ENCODE measurements at regions not wholly inside any gene's neighbourhood (a gene's known extent, or its start where the extent isn't known, plus 50 kb on each side); places are given as distances from the start of the nearest gene placed in this dataset.

GRCh38 chr1:29586991-29587745 lies 350.8 kb downstream of the PTPRU start:
- no peak for DNase-seq (ENCODE audit: low spot score)
- no peak for ATAC-seq

- DNase-seq (ENCODE audit: low spot score) (no peak), ATAC-seq (no peak)
Measured at GRCh38 chr1:29586215-29586614, 349.9 kb downstream of the PTPRU start.

GRCh38 chr1:29585656-29586055 lies 349.3 kb downstream of the PTPRU start:
- ATAC-seq (no peak), DNase-seq (ENCODE audit: low spot score) (no peak)

GRCh38 chr1:29585201-29585600 lies 348.9 kb downstream of the PTPRU start:
- DNase-seq (ENCODE audit: low spot score), result no peak
- ATAC-seq, result no peak

GRCh38 chr1:29584776-29585175 lies 348.5 kb downstream of the PTPRU start:
- ATAC-seq (no peak), DNase-seq (ENCODE audit: low spot score) (no peak)

- DNase-seq (ENCODE audit: low spot score) (no peak), ATAC-seq (no peak)
Measured at GRCh38 chr1:29584362-29584761, 348.0 kb downstream of the PTPRU start.

GRCh38 chr1:29583727-29584126 lies 347.4 kb downstream of the PTPRU start:
- no peak for ATAC-seq

GRCh38 chr1:29581256-29581655 lies 344.9 kb downstream of the PTPRU start:
- ATAC-seq (no peak), DNase-seq (ENCODE audit: low spot score) (no peak)

More at GRCh38 chr1:29583727-29584126, 347.4 kb downstream of the PTPRU start:
- DNase-seq (ENCODE audit: low spot score), result no peak

- no peak for ATAC-seq
- no peak for DNase-seq (ENCODE audit: low spot score)
Measured at GRCh38 chr1:29579821-29580425, 343.6 kb downstream of the PTPRU start.

- ATAC-seq (no peak), DNase-seq (ENCODE audit: low spot score) (no peak)
Measured at GRCh38 chr1:29577512-29577911, 341.2 kb downstream of the PTPRU start.

GRCh38 chr1:29576510-29576909 lies 340.2 kb downstream of the PTPRU start:
- DNase-seq (ENCODE audit: low spot score), result no peak
- ATAC-seq, result no peak

GRCh38 chr1:29575826-29576225 lies 339.5 kb downstream of the PTPRU start:
- no peak for DNase-seq (ENCODE audit: low spot score)
- ATAC-seq, result no peak

GRCh38 chr1:29575277-29575676 lies 339.0 kb downstream of the PTPRU start:
- no peak for DNase-seq (ENCODE audit: low spot score)

GRCh38 chr1:29574871-29575270 lies 338.5 kb downstream of the PTPRU start:
- ATAC-seq (no peak), DNase-seq (ENCODE audit: low spot score) (no peak)

More at GRCh38 chr1:29575277-29575676, 339.0 kb downstream of the PTPRU start:
- no peak for ATAC-seq

GRCh38 chr1:29569971-29570634 lies 333.8 kb downstream of the PTPRU start:
- DNase-seq (ENCODE audit: low spot score), result no peak
- ATAC-seq, result no peak

GRCh38 chr1:29567257-29567656 lies 330.9 kb downstream of the PTPRU start:
- ATAC-seq (no peak), DNase-seq (ENCODE audit: low spot score) (no peak)

GRCh38 chr1:29565490-29565889 lies 329.2 kb downstream of the PTPRU start:
- DNase-seq (ENCODE audit: low spot score) (no peak), ATAC-seq (no peak)

GRCh38 chr1:29563571-29563970 lies 327.2 kb downstream of the PTPRU start:
- no peak for ATAC-seq
- no peak for DNase-seq (ENCODE audit: low spot score)

GRCh38 chr1:29563092-29563491 lies 326.8 kb downstream of the PTPRU start:
- DNase-seq (ENCODE audit: low spot score) (no peak), ATAC-seq (no peak)

GRCh38 chr1:29559056-29559455 lies 322.7 kb downstream of the PTPRU start:
- ATAC-seq (no peak), DNase-seq (ENCODE audit: low spot score) (no peak)

- DNase-seq (ENCODE audit: low spot score) (no peak), ATAC-seq (no peak)
Measured at GRCh38 chr1:29557701-29558600, 321.6 kb downstream of the PTPRU start.
